HL-60 (cell line): ENCODE measurements at regions not wholly inside any gene's neighbourhood (a gene's known extent, or its start where the extent isn't known, plus 50 kb on each side); places are given as distances from the start of the nearest gene placed in this dataset.
"Not testable (repeated sequence)": the region's sequence is repeated elsewhere in the genome, so short reads cannot be mapped to it uniquely, and the experiment has no call there.

Source experiments
- POLR2AphosphoS5 ChIP-seq: IDR thresholded peaks from 2 replicates; pipeline ENCODE4 v1.6.1; 2012; ENCODE audit warnings: low read depth
- SPI1 ChIP-seq: IDR thresholded peaks from 2 replicates; pipeline ENCODE4 v1.6.1; 2012; ENCODE audit warnings: low read depth, mild to moderate bottlenecking, borderline replicate concordance
- TF ChIP-seq, protein P1 (sequence below): IDR thresholded peaks from 2 replicates; pipeline ENCODE4 v1.6.1; 2012; ENCODE audit warnings: low read depth; ENCODE audit not compliant: insufficient replicate concordance

GRCh38 chr17:22356603-22357002 lies 664.3 kb downstream of the KCNJ18 start:
- TF ChIP-seq POLR2AphosphoS5, SPI1: not testable (repeated sequence)
- TF ChIP-seq, protein P1, sequence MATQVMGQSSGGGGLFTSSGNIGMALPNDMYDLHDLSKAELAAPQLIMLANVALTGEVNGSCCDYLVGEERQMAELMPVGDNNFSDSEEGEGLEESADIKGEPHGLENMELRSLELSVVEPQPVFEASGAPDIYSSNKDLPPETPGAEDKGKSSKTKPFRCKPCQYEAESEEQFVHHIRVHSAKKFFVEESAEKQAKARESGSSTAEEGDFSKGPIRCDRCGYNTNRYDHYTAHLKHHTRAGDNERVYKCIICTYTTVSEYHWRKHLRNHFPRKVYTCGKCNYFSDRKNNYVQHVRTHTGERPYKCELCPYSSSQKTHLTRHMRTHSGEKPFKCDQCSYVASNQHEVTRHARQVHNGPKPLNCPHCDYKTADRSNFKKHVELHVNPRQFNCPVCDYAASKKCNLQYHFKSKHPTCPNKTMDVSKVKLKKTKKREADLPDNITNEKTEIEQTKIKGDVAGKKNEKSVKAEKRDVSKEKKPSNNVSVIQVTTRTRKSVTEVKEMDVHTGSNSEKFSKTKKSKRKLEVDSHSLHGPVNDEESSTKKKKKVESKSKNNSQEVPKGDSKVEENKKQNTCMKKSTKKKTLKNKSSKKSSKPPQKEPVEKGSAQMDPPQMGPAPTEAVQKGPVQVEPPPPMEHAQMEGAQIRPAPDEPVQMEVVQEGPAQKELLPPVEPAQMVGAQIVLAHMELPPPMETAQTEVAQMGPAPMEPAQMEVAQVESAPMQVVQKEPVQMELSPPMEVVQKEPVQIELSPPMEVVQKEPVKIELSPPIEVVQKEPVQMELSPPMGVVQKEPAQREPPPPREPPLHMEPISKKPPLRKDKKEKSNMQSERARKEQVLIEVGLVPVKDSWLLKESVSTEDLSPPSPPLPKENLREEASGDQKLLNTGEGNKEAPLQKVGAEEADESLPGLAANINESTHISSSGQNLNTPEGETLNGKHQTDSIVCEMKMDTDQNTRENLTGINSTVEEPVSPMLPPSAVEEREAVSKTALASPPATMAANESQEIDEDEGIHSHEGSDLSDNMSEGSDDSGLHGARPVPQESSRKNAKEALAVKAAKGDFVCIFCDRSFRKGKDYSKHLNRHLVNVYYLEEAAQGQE = not testable (repeated sequence)
